ENCODE measurements at regions not wholly inside any gene's neighbourhood (a gene's known extent, or its start where the extent isn't known, plus 50 kb on each side); places are given as distances from the start of the nearest gene placed in this dataset.
"Not testable (repeated sequence)": the region's sequence is repeated elsewhere in the genome, so short reads cannot be mapped to it uniquely, and the experiment has no call there.

DNA sequence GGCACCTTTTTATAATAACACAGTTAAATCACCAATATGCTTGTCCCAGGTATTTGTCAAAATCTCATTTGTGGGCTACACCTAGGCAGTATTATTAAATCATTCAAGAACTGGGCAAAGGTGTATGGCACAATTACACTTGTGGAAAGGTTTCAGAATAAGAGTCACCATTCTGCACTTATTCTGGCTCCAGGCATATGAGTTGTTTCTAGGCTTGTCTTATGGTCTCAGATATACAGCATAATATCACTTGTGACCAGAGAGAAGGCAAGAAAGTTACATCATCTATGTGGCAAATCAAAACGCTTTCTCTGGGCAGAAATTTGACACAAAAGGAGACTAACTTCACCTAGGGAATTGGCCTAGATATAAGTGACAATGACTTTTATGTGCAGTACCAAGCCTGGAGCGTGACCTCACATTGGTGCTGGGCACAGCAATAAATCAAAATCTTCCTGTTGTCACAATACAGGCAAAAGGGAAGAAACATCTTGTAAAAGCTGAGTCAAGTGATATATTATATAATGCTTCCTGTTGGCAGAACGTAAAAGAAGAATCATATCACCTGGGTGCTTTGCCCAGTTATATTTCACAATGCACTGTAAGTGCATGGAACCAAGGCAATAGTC lies 959.9 kb upstream of the AMELY start:
- no peak for DNase-seq

DNA sequence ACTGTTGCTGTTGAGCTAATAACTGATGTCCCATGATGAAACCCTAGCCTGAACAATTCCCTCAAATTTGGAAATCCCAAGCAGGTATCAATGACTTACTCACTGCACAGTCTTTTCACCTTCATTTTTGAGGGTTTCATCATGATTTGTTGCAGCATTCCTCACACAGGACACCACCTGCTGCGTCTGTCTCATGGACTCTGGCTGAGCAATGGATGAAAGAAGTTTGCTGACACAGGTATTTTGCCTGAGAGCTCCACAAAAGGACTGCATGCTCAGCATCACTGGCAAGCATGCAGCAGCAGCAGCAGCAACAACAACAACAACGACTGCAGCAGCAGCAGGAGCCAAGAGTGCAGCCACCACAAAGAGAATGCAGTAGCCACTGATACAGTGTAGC lies 955.4 kb upstream of the AMELY start:
- DNase-seq: no peak

- DNase-seq: no peak
Observed at GRCh38 chrY:7860781-7861614, 949.4 kb upstream of the AMELY start.

- DNase-seq: no peak
Observed at GRCh38 chrY:7850191-7850590, 938.6 kb upstream of the AMELY start.

DNA sequence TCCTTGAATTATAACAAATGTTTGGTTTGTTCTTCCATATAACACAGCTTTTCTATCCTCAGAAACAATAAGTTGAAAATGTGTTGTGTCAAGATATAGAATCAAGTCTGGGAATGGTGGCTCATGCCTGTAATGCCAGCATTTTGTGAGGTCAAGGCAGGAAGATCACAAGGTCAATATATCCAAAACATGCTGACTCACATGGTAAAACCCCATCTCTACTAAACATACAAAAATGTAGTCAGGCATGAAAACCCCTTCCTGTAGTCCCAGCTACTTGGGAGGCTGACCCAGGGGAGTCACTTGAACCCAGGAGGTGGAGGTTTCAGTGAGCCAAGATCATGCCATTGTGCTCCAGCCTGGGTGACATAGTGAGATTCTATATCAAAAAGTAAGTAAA lies 934.2 kb upstream of the AMELY start:
- no peak for DNase-seq

GRCh38 chrY:7837046-7837445 lies 925.5 kb upstream of the AMELY start:
- no peak for DNase-seq

- DNase-seq: no peak
Observed at GRCh38 chrY:7836366-7836765, 924.8 kb upstream of the AMELY start.

DNA sequence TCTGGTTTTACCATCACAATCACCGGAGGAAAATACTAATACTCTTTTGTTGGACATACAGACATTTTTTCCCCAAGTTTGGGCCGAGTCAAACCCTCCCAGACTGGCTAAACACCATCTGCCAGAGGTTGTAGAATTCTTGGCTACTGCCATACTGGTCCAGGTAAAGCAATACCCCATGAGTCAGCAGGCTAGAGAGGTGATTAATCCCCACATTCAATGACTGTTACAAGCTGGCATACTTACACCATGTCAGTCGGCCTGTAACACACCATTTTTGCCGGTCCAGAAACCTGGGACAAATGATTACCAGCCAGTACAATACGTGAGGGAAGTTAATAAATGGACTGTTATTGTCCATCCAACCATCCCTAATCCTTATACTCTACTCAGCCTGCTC lies 923.9 kb upstream of the AMELY start:
- no peak for DNase-seq

GRCh38 chrY:7834284-7834683 lies 922.7 kb upstream of the AMELY start:
- no peak for DNase-seq

DNA sequence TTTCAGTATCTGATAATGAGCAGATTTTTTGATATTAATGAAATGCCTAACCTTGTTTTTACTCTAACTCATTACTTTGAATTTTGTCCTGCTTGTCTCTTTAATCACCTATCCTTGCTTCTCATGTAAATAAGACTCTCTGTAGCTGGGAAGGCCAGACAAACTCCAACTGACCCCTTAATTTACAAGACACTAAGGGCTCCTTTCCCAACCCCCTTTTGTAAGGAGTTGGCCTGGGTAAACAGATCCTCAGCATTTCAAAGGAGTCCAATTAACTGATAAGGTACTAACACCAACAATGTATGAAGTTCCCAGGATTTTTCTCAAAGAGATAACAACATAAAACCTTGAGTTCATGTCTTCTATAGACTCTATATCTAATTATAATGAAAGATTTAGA lies 919.3 kb upstream of the AMELY start:
- DNase-seq: not testable (repeated sequence)

DNA sequence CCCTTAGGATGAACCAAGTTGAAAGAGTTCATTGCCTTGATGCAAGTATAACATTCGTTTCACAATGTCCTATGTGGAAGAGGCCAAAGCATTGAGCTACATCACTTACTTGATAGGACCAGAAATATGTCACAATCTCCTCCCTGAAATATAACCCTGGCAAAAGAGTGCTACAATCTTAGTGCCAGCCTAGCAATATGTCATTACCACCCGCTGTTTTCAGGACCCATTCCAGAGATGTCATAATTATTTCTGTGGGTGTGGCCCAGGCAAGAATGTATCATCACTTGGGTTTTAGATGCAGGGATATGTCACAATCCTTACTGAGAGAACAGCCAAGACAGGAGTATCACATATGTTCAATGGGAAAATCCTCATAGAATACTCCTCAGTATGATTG lies 915.0 kb upstream of the AMELY start:
- DNase-seq: no peak

DNA sequence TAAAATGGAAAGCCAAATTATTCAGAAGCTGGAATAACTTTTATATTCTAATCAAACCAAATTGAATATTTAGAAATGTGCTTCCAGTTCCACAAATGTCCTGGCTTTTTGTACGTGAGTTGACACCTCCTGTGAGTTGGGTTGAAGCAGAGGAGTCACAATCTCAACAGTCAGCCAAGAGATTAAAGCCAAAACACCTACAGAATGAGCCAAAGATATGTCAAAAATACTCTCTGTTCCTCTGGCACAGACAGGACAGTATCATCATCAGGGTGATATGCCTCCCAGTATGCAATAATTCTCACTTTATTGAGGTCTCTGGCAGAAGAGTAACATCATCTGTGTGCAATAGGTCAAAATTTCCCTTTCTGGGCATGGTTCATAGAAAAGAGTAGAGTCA lies 914.3 kb upstream of the AMELY start:
- DNase-seq: no peak

DNA sequence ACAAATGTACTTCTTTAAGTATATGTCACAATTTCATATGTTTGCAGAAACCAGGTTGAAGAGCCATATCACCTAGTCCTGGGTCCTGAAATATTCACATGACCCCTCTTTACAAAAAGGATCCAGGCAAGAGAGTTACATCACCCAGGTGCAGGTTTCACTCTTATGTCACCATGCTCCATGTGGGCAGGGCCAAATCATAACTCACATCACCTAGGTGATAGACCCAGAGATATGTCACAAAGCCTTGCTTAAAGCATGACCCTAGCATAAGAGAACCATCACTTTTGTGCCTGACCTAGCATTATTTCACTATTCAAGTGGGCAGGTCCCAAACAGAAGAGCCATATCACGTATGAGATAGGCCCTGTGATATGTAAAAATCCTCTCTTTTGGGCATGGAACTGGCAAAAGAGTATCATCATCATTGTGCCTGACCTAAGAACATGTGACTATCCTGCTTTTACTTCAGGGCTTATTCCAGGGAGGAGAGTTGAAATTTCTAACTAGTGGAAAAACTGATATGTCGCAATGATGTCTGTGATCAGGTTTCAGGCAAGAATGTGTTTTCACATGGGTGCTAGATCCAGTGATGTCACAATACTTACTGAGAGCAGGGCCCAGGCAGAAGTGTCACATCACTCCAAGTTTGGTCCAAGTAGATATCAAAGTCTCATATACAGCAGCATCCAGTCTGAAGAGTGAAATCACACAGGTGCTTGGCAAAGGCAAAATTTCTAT lies 909.9 kb upstream of the AMELY start:
- no peak for DNase-seq

DNA sequence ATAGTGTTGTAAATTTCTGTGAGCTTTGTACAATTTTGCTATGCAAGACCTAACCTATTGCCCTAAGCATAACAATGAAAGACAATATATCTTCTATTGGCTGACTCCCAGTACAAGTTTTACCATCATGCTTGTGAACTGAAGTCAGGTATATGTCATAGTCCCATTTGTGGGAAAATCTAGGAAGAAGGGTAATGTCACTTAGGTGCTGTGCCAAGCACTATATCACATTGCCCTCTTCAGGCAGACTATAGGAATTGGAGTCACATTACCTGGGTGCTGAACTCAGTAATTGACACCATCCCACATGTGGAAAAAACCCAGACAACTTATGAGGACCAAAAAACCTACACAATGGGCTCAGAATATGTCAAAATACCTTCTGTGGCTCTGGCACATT lies 907.4 kb upstream of the AMELY start:
- no peak for DNase-seq

DNA sequence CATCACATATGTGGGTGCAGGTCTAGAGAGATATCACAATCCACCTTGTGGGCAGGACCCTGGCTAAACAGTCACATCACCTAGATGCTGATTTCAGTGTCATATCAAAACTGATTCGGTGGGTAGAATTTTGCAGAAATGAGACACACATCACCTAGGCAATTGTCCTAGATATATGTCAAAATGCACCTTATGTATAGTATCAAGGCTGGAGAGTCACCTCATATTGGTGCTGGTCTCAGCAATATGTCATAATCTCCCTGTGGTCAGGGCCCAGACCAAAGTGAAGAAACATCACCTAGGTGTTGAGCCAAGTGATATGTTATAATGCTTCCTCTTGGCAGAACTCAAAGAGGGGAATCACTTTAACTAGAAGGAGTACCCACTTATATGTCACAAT lies 905.0 kb upstream of the AMELY start:
- DNase-seq: no peak

DNA sequence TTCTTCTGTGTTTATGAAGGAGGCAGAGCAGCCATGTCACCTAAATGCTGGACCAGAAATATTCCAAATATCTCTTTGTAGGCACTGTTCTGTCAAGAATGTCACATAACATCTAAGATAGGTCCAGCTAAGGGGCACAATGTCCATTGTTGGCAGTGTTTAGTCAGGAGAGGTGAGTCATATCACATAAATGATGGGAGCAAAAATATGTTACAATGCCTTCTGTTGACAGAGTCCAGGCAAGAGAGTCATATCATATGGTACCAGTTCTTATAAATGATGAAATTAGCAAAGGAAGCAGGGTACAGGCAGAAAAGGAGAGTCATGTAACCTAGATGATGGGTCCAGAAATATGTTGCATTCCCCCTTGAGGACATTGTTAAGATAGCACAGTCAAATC lies 904.4 kb upstream of the AMELY start:
- no peak for DNase-seq

DNA sequence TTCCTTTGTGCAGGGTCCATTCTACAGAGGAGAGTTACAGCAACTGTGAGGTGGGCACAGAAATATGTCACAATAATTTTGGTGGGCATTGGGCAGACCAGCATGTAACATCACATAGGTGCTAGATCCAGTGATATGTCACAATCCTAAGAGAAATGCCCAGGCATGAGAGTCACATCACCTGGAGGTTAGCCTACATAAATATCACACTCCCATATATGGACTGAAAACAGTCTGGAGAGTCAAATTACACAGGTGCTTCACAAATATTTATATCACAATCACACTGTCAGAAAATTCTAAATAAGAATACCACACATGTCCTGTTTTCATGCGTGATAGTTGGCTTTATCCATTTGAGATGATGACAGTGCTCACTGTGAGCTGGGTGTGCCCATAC lies 903.7 kb upstream of the AMELY start:
- DNase-seq: no peak

DNA sequence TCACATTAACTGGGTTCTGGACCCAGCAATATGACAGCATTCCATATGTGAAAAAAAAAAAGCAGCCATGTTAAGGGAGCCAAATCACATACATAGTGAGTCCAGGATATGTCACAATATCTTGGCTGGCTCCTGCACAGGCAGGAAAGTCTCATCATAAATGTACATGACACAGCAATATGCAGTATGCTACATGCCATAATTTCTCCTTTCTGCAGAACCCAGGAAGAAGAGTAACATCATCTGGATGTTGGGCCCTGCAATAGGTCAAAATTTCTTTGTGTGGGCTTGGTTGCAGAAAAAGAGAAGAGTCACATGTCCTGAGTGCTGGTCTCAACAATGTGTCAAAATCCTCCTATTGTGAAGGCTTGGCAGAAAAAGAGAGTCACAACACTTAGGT lies 902.8 kb upstream of the AMELY start:
- DNase-seq: no peak

GRCh38 chrY:7810359-7810758 lies 898.8 kb upstream of the AMELY start:
- DNase-seq: no peak

DNA sequence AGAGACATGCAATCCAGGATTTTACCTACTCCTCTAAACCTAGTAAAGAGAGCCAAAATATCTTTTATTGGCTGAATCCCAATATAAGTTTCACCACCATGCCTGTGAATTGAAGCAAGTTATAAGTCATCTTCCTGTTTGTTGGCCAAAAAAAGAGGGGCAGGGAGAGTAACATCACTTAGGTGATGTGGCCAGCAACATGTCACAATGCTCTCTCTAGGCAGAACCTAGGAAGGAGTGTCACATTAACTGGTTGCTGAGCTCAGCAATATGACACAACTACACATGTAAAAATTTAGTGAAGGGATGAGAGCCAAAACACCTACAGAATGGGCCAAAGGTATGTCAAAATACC lies 895.9 kb upstream of the AMELY start:
- DNase-seq: no peak

GRCh38 chrY:7806592-7807515 lies 895.3 kb upstream of the AMELY start:
- no peak for DNase-seq

DNA sequence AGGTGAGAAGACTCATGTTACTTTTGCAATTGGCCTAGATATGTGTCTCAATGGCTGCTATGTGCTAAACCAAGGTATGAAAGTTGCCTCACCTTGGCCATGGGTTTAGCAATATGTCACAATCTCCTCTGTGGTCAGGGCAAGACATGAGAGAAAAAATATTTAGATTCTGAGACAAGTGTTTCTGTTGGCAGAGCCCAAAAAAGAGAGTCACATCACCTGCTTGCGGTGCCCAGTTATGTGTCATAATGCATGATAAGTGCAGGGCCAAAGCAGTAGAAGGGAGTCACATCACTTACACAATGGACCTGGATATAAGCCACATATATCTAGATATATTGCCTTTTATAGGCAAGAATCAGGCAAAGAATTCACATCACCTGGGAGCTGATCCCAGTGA lies 894.1 kb upstream of the AMELY start:
- DNase-seq: no peak

DNA sequence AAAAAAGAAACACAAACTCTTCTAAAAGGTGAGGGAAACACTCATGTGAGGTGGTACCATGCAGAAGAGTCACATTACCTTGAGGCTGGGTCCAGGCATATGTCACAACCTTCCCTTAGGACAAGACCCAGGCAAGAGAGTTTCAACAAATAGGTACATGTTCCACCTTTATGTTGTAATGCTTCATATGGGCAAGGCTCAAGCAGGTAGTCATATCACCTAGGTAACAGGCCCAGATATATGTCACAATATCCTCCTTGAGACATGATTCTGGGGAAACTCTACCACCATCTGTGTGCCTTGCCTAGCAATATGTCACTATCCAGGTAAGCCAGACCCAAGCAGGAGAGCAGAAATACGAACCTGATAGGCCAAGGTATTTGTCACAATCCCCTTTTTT lies 892.2 kb upstream of the AMELY start:
- no peak for DNase-seq
